Activated gamma-delta T cell treated with anti-CD3 and anti-CD28 coated beads, Interleukin-2, amount 50 U/mL, for 16 hours (primary cell): ENCODE measurements at regions not wholly inside any gene's neighbourhood (a gene's known extent, or its start where the extent isn't known, plus 50 kb on each side); places are given as distances from the start of the nearest gene placed in this dataset.
"Not testable (repeated sequence)": the region's sequence is repeated elsewhere in the genome, so short reads cannot be mapped to it uniquely, and the experiment has no call there.

Source experiments
- DNase-seq: peaks from one replicate; pipeline ENCODE4 v3.0.0-alpha.2; 2020; ENCODE audit warnings: low read depth

GRCh38 chr5:34096033-34096432, 53.0 kb upstream of the C1QTNF3 start:
- DNase-seq: not testable (repeated sequence)

- not testable (repeated sequence) for DNase-seq
Observed at GRCh38 chr5:34099891-34100290, 56.9 kb upstream of the C1QTNF3 start.

GRCh38 chr5:34101567-34101966, 58.6 kb upstream of the C1QTNF3 start:
- not testable (repeated sequence) for DNase-seq

- DNase-seq: not testable (repeated sequence)
Observed at GRCh38 chr5:34108897-34109296, 65.9 kb upstream of the C1QTNF3 start.

- not testable (repeated sequence) for DNase-seq
Observed at GRCh38 chr5:34124280-34124679, 81.3 kb upstream of the C1QTNF3 start.

- DNase-seq: not testable (repeated sequence)
Observed at GRCh38 chr5:34125354-34125753, 82.3 kb upstream of the C1QTNF3 start.

- not testable (repeated sequence) for DNase-seq
Observed at GRCh38 chr5:34126741-34127140, 83.7 kb upstream of the C1QTNF3 start.

GRCh38 chr5:34127818-34128217, 84.8 kb upstream of the C1QTNF3 start:
- DNase-seq: not testable (repeated sequence)

- DNase-seq: not testable (repeated sequence)
Observed at GRCh38 chr5:34128890-34129289, 85.9 kb upstream of the C1QTNF3 start.

GRCh38 chr5:34154988-34155387, 112.0 kb upstream of the C1QTNF3 start:
- DNase-seq: not testable (repeated sequence)

- DNase-seq: not testable (repeated sequence)
Observed at GRCh38 chr5:34156703-34157414, 113.8 kb upstream of the C1QTNF3 start.

GRCh38 chr5:34160904-34161303, 117.9 kb upstream of the C1QTNF3 start:
- not testable (repeated sequence) for DNase-seq

- DNase-seq: not testable (repeated sequence)
Observed at GRCh38 chr5:34171398-34171797, 128.4 kb upstream of the C1QTNF3 start.

GRCh38 chr5:34179453-34180190, 136.6 kb upstream of the C1QTNF3 start:
- DNase-seq: not testable (repeated sequence)

GRCh38 chr5:34180225-34180624, 137.2 kb upstream of the C1QTNF3 start:
- DNase-seq: not testable (repeated sequence)

- DNase-seq: not testable (repeated sequence)
Observed at GRCh38 chr5:34180940-34181614, 138.1 kb upstream of the C1QTNF3 start.

GRCh38 chr5:34185005-34185404, 142.0 kb upstream of the C1QTNF3 start:
- not testable (repeated sequence) for DNase-seq

- not testable (repeated sequence) for DNase-seq
Observed at GRCh38 chr5:34185572-34185971, 142.6 kb upstream of the C1QTNF3 start.

GRCh38 chr5:34186108-34186507, 143.1 kb upstream of the C1QTNF3 start:
- not testable (repeated sequence) for DNase-seq

GRCh38 chr5:34186865-34187264, 143.9 kb upstream of the C1QTNF3 start:
- DNase-seq: not testable (repeated sequence)

GRCh38 chr5:34187441-34187840, 144.4 kb upstream of the C1QTNF3 start:
- not testable (repeated sequence) for DNase-seq

GRCh38 chr5:34188001-34188822, 145.2 kb upstream of the C1QTNF3 start:
- DNase-seq: not testable (repeated sequence)
